HG02763 (cell line): ENCODE measurements at regions not wholly inside any gene's neighbourhood (a gene's known extent, or its start where the extent isn't known, plus 50 kb on each side); places are given as distances from the start of the nearest gene placed in this dataset.
A peak's percentile ranks its signal among the peaks of the same experiment; 100 is the strongest.

Experiments
- ATAC-seq: cut with Tn5 transposase; IDR thresholded peaks from one replicate; pipeline ENCODE4 v1.9.1; 2021; ENCODE audit warnings: mild to moderate bottlenecking, moderate library complexity; ENCODE audit not compliant: unreplicated experiment

DNA sequence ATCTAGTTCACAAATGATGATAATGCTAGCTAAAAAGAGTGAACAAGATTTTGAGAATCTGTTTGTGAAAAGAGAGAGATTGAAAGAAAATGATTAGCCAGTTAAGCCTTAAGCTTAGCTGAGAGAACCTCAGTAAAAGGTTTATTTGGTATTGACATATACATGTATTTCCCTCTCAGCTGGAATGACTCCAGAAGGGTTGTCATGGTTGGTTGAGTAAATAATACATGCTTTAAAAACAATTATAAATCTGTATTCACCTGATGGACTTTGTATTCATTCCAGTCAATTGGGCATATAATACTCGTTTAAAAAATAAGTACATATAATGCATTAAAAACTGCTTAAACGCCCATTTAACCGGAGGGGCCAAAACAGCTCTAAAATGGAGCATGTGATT is 181.4 kb downstream of the GRB14 start:
- ATAC-seq = no peak

DNA sequence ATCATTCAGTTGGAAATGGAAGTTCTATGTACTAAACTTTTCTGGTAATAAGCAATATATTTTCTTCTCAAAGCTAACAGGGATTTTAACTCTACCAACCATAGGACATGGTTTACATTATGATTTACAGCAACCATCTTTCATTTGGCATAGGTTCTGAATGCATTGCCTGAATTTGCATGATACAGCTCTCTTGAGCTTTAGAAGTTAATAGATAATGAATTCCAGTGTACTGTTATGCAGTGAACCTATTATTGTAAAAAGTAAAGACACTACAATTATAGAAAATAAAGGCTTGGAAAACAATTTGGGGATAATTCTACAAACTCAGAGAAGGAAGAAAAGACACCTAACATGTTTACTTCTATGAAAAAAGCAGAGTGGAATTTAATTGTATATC is 182.0 kb downstream of the GRB14 start:
- ATAC-seq = no peak

GRCh38 chr2:164438490-164439205 is 182.6 kb downstream of the GRB14 start:
- ATAC-seq = no peak

GRCh38 chr2:164436131-164436530 is 185.2 kb downstream of the GRB14 start:
- no peak for ATAC-seq

DNA sequence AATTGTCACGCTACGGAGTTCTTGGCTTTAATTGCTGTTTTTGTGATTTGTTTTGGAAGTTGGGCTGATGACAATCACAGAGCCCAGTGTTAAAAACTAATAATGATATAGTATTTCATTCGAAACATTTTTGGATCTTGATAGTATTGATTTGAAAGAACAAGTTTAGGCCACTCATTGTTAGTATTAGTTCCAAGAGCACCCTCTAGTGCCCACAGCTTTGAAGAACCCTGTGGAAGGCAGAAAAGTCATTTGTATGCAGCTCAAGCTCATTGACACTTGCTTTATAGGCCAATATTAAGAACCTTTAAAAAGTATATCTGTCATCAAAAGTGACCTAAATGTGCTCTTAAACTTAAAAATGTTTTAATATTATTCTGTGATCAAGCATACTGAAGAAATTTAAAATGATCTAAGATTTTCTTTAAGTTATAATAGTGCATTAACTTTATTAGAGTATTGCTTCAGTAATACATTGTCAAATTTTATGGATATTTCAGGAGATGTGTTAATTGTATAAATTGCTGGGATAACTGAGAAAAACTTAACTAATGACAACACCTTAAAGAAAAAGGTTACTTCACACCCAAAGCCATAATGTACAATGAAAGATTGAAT is 191.0 kb downstream of the GRB14 start:
- ATAC-seq = no peak

GRCh38 chr2:164429354-164429753 is 191.9 kb downstream of the GRB14 start:
- no peak for ATAC-seq

DNA sequence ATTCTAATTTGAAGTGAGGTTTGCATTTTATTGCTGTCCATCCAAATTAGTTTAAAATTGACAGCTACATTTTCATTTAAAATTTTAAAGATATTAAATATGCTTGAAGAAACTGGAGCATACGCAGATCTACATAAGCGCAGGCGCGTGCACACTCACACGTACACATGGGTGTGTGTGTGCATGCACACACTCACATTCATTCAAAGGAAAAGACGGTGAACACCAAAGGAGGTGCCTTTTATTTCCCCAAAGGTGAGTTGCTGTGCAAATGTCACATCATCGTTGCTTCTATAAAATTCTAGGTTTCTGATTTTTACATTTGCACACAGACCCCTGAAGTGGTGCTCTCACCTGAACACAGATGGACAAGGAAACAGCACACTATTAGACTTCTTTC is 194.2 kb downstream of the GRB14 start:
- ATAC-seq = no peak

GRCh38 chr2:164420787-164421186 is 200.5 kb downstream of the GRB14 start:
- ATAC-seq = no peak

GRCh38 chr2:164412831-164413230 is 208.5 kb downstream of the GRB14 start:
- ATAC-seq = no peak

DNA sequence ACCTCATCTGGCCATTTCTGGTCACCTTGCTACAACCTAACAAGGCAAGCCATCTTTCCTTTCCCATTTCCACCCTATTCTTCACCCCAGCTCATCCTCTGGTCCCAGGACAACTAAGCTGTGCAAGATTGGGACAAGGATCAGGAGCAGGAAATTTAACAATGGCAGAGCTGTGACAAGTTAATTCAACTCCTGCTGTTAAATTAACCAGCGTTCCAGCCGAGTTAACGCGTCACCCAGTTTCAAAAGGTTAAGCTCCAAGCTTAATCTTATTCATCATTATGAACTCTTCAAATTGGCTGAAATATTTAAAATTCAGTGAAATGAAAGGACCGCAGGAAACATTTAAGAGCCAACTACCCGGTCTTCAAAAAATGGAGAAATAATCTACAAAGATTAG is 231.9 kb downstream of the GRB14 start:
- no peak for ATAC-seq

DNA sequence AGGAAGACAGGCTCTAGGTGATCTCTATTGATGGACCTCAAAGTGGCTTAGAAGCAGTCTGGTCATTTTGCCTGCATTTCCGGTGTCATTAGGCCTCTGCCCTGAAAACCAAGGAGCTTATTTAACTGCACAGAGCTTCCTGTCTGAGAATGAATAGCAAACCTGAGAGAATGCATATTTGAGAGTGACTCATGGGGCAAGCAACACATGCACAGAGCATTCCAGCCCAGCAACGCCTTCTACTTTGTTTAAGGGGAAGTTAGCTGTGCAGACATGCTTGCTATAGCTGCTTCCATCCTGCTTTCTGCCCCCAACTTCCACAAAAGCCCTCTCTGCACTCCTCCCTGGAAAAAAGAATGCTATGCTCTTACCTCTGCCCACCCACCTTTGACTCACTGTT is 232.8 kb downstream of the GRB14 start:
- peak; percentile 75 for ATAC-seq

- no peak for ATAC-seq
Measured at GRCh38 chr2:164386231-164386630, 235.1 kb downstream of the GRB14 start.

DNA sequence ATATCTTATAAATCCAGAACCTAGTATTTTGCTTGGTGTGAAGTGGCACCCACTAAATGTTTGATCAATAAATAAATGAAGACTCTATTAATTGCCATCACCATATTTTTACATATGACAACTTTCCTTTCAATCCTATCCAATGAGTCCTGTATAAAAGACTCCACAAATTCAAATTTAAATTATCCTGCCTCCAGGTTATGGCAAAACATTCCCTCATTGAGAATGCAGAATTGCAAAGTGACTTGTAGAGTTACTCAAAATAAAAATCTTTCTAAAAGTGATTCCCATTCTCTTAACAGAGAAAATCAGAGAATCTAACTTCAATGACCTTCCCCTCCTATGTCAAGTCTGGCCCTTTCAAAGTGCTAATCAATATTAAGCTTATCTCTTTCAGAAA is 236.8 kb downstream of the GRB14 start:
- ATAC-seq = no peak

- ATAC-seq = no peak
Measured at GRCh38 chr2:164371916-164372315, 249.4 kb downstream of the GRB14 start.

DNA sequence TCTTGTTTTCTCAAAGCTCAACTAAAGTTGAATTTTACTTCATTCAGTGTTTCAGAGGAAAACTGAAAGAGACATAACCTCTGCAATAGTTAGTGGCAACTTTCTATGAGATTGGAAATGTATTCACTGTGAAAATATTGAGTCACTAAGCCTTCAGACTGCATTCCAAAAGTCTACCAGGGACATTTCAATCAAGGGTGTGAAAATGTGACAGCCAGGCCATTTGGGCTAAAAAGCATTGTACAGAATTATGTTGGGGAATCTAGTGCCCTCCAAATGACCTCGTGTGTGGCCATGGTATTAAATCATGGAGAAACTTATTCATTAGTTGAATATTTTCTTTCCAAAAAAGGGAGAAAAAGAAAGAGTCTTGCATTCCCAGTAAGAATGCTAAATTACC is 251.9 kb downstream of the GRB14 start:
- no peak for ATAC-seq

- ATAC-seq = no peak
Measured at GRCh38 chr2:164368896-164369295, 252.4 kb downstream of the GRB14 start.

GRCh38 chr2:164363646-164364045 is 257.6 kb downstream of the GRB14 start:
- ATAC-seq = no peak

DNA sequence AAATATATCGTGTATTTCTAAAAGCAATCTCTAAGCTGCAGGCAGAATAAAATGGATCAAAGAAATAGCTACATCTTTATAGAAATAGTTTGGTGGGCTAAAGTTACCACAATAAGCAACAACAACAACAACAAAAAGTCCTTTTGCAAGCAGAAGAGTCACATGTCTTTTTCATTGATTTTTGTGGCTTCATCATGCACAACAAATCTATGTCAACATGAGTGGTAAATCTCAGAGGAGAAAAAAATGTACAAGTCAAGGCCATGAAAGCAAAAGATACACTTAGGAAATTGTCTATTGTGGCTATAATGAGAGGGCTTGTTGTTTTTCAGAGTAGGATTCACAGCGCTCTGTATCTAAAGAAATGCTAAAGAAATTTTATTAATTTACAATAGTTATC is 269.7 kb downstream of the GRB14 start:
- ATAC-seq = no peak

DNA sequence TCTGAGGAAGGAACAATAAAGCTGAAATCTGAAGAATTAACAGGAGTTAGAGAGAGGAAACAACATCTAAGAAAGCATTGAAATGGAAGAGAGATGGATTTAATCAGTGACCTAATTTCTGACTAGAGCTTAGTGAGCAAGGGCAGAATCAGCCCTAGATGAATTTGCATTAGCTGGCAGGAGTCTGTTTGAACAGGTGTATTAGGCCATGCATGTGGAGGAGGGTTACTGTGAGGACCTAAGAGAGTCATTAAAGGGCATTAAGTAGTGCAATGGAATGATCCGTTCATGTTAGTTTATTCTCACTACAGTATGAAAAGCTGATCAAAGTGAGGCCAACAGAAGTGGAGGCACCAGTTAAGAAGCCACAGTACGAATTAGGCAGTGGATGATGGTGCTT is 285.3 kb downstream of the GRB14 start:
- no peak for ATAC-seq

DNA sequence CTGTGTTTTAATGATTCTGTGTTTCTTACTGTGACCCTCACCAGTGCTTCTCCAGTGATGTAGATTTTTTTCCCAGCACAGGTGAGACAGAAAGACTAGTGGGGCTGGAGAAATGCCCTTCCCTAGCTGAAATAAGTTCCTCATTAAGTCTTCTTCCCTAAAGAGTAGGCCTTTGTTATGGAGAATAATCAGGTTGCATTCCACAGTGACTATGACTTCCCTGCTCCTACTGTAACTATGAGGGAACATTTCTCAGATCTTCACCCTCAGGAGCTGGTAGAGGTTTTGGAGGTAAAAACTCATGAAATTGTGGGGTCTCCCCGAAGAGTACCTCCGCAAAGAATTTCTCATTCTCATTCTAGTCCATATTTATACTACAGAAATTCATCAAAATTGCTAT is 286.2 kb downstream of the GRB14 start:
- no peak for ATAC-seq

DNA sequence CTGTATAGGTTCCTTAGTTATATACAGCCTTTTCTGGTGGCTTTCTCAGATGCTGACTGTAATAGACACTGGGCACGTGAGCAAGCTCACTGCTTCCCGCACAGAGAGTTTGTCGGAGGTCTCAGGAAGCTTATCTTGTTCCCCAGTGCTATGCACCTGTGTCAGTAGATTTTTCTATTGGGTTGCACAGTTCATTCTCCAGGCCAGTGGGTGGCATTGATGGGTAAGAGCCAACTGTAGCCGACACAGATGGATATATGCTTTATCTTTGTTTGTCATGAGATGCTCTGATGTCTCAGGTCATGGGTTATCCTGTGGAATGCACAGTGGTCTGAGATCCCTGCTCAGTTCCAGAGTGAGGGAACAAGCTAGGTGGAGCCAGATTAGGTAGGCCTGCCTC is 293.0 kb downstream of the GRB14 start:
- no peak for ATAC-seq

GRCh38 chr2:164323978-164324377 is 297.3 kb downstream of the GRB14 start:
- no peak for ATAC-seq

GRCh38 chr2:164314148-164314547 is 307.1 kb downstream of the GRB14 start:
- no peak for ATAC-seq
